Colonic mucosa (tissue), 4 donors: ENCODE measurements at regions not wholly inside any gene's neighbourhood (a gene's known extent, or its start where the extent isn't known, plus 50 kb on each side); places are given as distances from the start of the nearest gene placed in this dataset.

Source experiments
- DNase-seq: peaks from one replicate; pipeline ENCODE4 v3.0.0-alpha.2; 2020
- H3K27ac ChIP-seq: fragments of 200-600 bp; one replicate; pipeline ENCODE4 v1.8.0; 2021
- H3K27me3 ChIP-seq: fragments of 200-600 bp; one replicate; pipeline ENCODE4 v1.8.0; 2021
- H3K36me3 ChIP-seq: fragments of 200-600 bp; one replicate; pipeline ENCODE4 v1.8.0; 2021
- H3K4me1 ChIP-seq: fragments of 200-600 bp; one replicate; pipeline ENCODE4 v1.8.0; 2021; ENCODE audit warnings: mild to moderate bottlenecking
- H3K4me3 ChIP-seq: fragments of 200-600 bp; one replicate; pipeline ENCODE4 v1.8.0; 2021
- H3K9ac ChIP-seq, 2 donors: one replicate each; pipeline ENCODE4 v1.7.0; 2013; ENCODE audit warnings: control low read depth in 2 of 2, low read depth in 2 of 2, low read length in 2 of 2
- H3K9me3 ChIP-seq: fragments of 200-600 bp; one replicate; pipeline ENCODE4 v1.8.0; 2021
- CTCF ChIP-seq: fragments of 200-600 bp; IDR thresholded peaks from one replicate; pipeline ENCODE4 v1.8.0; 2022; ENCODE audit warnings: antibody characterized with exemption, mild to moderate bottlenecking
- intact Hi-C: fragments of 100-400 bp; cut with DNase I; formaldehyde crosslinking; loops from one replicate; pipeline ENCODE4 v1.14.1; 2022
- donor health status: healthy.
- donor health status: DM: no; HTN: no; CAD: no.
- donor health status: DM: no; HTN: no; CAD: no.

- Histone ChIP-seq H3K9me3 (no peaks in the 10 kb centered on the region), H3K27ac (no peak overlapping the region), H3K27me3 (no peaks in the 10 kb centered on the region), H3K4me1 (no peaks in the 10 kb centered on the region), H3K9ac (no peak overlapping the region), H3K36me3 (no peaks in the 10 kb centered on the region), H3K4me3 (no peak overlapping the region)
- TF ChIP-seq CTCF = no peak
- intact Hi-C loops = no loop called here
- no peak for DNase-seq
These were observed 317.8 kb downstream of the FGF9 start for GRCh38 chr13:21988624-21989023.

GRCh38 chr13:21996049-21996448 lies 325.2 kb downstream of the FGF9 start:
- DNase-seq = no peak
- Histone ChIP-seq H3K36me3 (no peaks in the 10 kb centered on the region), H3K9me3 (no peaks in the 10 kb centered on the region), H3K9ac (no peak overlapping the region), H3K4me3 (no peak overlapping the region), H3K4me1 (no peaks in the 10 kb centered on the region), H3K27ac (no peak overlapping the region), H3K27me3 (no peaks in the 10 kb centered on the region)
- intact Hi-C loops = no loop called here
- no peak for TF ChIP-seq CTCF

GRCh38 chr13:21997726-21998125 lies 326.9 kb downstream of the FGF9 start:
- H3K36me3 ChIP-seq = no peaks in the 10 kb centered on the region
- H3K4me1 ChIP-seq = no peaks in the 10 kb centered on the region
- no peak for TF ChIP-seq CTCF
- DNase-seq = no peak
- intact Hi-C loops = no loop called here
- H3K27me3 ChIP-seq = no peaks in the 10 kb centered on the region
- no peak overlapping the region for H3K27ac ChIP-seq
- no peak overlapping the region for H3K4me3 ChIP-seq
- no peaks in the 10 kb centered on the region for H3K9me3 ChIP-seq
- H3K9ac ChIP-seq = no peak overlapping the region

GRCh38 chr13:21998279-21998990 lies 327.6 kb downstream of the FGF9 start:
- Histone ChIP-seq H3K27ac (no peak overlapping the region), H3K9me3 (no peaks in the 10 kb centered on the region), H3K4me3 (no peak overlapping the region), H3K27me3 (no peaks in the 10 kb centered on the region), H3K36me3 (no peaks in the 10 kb centered on the region), H3K9ac (no peak overlapping the region), H3K4me1 (no peaks in the 10 kb centered on the region)
- TF ChIP-seq CTCF = no peak
- no peak for DNase-seq
- intact Hi-C loops = no loop called here

GRCh38 chr13:21999666-22000065 lies 328.8 kb downstream of the FGF9 start:
- Histone ChIP-seq H3K27me3 (no peaks in the 10 kb centered on the region), H3K9me3 (no peaks in the 10 kb centered on the region), H3K27ac (no peak overlapping the region), H3K4me3 (no peak overlapping the region), H3K9ac (no peak overlapping the region), H3K36me3 (no peaks in the 10 kb centered on the region), H3K4me1 (no peaks in the 10 kb centered on the region)
- intact Hi-C loops = no loop called here
- TF ChIP-seq CTCF = no peak
- no peak for DNase-seq
